HL-60 (cell line): ENCODE measurements at regions not wholly inside any gene's neighbourhood (a gene's known extent, or its start where the extent isn't known, plus 50 kb on each side); places are given as distances from the start of the nearest gene placed in this dataset.

Source experiments
- CTCF ChIP-seq: IDR thresholded peaks from one replicate; pipeline ENCODE4 v1.5.1; 2011; ENCODE audit warnings: low read length, control low read depth, inconsistent platforms; ENCODE audit not compliant: insufficient read depth
- POLR2AphosphoS5 ChIP-seq: IDR thresholded peaks from 2 replicates; pipeline ENCODE4 v1.6.1; 2012; ENCODE audit warnings: low read depth
- REST ChIP-seq: IDR thresholded peaks from 2 replicates; pipeline ENCODE4 v1.6.1; 2012; ENCODE audit warnings: low read depth; ENCODE audit not compliant: insufficient replicate concordance

- TF ChIP-seq REST: no peak
- no peak for TF ChIP-seq POLR2AphosphoS5
- no peak for TF ChIP-seq CTCF
Measured at GRCh38 chr1:218887141-218887925, 286.3 kb upstream of the LYPLAL1 start.
